ENCODE measurements at regions not wholly inside any gene's neighbourhood (a gene's known extent, or its start where the extent isn't known, plus 50 kb on each side); places are given as distances from the start of the nearest gene placed in this dataset.
"Not testable (repeated sequence)": the region's sequence is repeated elsewhere in the genome, so short reads cannot be mapped to it uniquely, and the experiment has no call there.

- no peak for DNase-seq (ENCODE audit: low read depth)
Observed at GRCh38 chr3:139095803-139096466, 51.2 kb upstream of the PRR23C start.

GRCh38 chr3:139096670-139097069, 52.0 kb upstream of the PRR23C start:
- no peak for DNase-seq (ENCODE audit: low read depth)

GRCh38 chr3:139098391-139098790, 53.7 kb upstream of the PRR23C start:
- no peak for DNase-seq (ENCODE audit: low read depth)

DNA sequence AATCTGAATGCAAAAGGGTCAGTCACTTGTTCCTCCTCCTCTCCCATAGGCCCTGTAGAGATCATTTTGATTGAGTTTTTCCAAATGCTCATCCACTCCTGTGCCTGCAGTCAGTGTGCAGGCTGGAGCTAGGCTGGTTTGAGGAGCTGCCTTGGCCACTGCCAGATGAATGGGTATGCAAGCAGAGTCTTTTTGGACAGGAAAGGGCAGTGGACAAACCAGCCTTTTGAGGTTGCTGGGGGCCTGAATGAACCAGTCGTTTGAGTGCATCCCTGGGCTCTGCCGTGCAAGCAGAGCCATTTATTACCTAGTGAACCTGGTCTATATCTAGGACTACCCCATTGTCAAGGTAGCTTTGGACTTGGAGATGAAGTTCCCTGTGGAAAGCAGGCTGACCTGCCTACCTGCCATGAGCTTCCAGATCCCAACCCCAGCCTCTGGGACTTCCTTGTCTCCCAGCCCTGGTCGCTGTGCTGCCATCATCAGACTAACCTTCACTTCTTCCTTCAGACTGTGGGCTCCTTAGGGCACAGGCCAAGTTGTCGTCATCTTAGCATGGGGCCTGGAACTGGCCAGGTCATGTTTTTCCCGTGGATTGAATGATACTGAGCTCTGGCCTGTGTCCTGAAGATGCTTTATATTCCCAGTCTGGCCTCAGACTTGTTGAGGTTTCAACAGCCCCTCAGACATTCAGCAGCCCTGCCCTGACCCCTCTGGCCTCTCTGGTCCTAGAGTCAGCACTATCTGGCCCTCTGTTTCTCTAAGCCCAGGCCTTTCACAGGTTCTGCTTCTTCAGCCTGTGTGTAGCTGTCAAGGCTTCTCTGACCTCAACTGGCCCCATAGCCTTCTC, 55.5 kb upstream of the PRR23C start:
- DNase-seq (ENCODE audit: low read depth) = no peak

DNA sequence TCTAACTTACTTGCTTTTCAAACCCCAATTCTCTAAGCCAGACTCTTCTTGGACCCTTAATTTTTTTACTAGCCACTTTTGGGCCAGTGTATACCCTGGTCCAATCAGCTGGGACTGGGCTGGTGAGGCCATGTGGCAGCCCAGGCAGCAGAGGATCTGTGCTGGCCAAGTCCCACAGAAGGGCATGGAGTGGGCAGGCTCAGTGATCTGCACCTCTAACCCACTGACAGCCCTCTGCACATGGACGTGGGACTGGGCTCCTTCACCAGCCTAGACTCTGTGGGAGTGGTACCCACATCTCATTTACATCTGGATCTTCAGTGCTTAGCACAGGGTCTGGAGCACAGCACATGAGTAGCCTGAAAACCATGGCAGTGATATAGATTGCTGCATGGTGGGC, 56.1 kb upstream of the PRR23C start:
- DNase-seq (ENCODE audit: low read depth) = no peak

GRCh38 chr3:139101396-139101795, 56.7 kb upstream of the PRR23C start:
- no peak for DNase-seq (ENCODE audit: low read depth)

- no peak for DNase-seq (ENCODE audit: low read depth)
Observed at GRCh38 chr3:139103484-139103883, 58.8 kb upstream of the PRR23C start.

GRCh38 chr3:139104062-139104461, 59.4 kb upstream of the PRR23C start:
- DNase-seq (ENCODE audit: low read depth) = no peak

- no peak for DNase-seq (ENCODE audit: low read depth)
Observed at GRCh38 chr3:139105154-139105702, 60.5 kb upstream of the PRR23C start.

DNA sequence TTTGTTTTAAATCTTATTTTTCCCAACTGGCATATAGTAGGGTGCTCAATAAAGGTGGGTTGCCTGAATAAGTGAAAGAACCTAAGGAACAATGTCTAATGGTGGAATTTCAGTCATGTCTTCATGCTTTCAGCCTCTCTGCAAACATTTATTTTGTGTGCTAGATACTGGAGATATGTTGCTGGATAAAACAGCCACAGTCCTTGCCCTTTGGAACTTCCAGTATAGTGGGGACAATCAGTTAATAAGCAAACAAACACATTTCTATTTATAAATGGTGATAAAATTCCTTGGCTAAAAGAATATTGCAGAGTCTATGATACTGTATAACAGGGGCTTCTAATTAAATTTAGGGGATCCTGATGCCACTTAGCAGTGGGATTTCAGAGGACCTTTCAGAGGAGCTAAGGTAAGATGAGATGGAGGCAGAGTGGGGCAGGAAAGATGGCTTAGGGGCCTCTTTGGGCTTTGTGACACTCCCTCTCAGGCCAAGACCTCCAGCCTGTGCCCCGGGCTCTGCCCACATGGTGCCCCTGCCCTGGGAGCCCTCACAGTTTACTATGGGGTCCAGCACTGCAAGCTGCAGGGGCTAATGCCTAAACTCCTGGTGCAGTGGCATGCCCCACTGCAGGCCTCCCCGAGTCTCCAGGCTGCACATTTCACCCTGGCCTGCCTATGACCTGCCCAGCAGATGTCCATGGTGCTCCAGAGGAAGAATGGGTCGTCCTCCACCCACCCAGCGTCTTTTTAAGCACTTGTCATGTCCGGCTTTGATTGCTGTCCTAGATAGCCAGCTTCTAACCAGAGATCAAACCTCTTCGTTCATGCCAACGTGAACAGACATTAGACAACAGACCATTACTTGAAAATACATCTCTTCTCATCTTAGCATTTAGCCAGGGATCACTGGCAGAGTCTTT, 61.6 kb upstream of the PRR23C start:
- DNase-seq (ENCODE audit: low read depth) = no peak

DNA sequence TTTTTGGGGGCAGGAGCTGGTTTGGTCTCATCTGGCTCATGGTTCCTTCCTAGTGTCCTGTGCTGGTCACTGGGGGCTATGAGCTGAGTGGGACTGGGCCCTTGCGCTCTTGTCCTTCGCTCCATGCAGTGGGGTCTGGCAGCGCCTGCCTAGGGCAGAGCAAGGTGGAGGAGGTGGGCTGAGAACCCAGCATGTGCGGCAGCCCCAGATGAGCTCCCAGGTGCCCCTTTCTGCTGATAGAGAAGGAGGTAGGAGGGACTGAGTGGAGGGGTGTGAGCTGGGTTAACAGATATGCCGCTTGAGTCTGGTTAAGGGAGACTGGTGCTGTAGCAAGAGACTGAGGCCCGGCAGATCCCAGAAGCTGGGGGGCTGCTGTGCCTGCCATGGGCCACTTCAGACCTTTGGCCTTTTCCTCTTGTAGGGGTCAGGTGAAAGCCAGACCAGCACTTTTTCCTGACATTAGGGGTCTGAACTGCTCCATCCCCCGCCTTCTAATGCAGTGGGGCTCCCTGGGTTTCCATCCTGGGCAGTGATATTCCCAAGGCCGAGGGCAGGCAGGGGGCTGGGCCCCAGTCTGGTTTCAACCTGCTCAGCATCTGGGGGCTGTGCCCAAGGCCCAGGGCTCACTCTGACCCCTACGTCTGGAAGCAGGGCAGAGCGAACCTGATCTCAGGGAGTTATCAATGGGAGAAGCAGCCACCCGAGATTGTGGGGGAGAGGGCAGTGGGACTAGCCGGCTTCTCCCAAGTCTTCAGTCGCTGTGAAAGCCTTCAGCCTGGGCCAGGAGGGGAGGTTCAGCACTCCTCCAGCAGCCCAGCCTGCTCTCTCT, 62.9 kb upstream of the PRR23C start:
- DNase-seq (ENCODE audit: low read depth) = no peak

GRCh38 chr3:139108253-139108969, 63.7 kb upstream of the PRR23C start:
- no peak for DNase-seq (ENCODE audit: low read depth)

GRCh38 chr3:139109271-139109670, 64.6 kb upstream of the PRR23C start:
- DNase-seq (ENCODE audit: low read depth) = no peak

GRCh38 chr3:139110072-139110830, 65.6 kb upstream of the PRR23C start:
- no peak for DNase-seq (ENCODE audit: low read depth)

- DNase-seq (ENCODE audit: low read depth) = not testable (repeated sequence)
Observed at GRCh38 chr3:139110929-139111328, 66.2 kb upstream of the PRR23C start.

- DNase-seq (ENCODE audit: low read depth) = peak; percentile 37
Observed at GRCh38 chr3:139111392-139112229, 66.9 kb upstream of the PRR23C start.

DNA sequence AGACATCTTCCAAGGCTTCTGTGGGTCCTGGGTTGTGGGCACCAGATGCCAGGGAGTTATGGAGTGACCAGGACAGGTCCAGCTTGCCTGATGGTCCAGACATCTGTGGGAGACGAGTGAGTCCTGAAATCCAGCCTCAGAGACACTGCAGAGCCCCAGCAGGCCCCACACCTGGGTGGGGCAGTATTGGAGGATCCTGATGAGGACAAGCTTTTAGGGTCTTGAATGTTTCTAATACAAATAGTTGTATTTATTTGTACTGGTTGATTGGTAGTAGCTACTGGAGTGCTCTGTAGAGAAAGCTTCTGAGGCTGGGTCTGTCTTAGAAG, 67.5 kb upstream of the PRR23C start:
- DNase-seq (ENCODE audit: low read depth) = no peak

DNA sequence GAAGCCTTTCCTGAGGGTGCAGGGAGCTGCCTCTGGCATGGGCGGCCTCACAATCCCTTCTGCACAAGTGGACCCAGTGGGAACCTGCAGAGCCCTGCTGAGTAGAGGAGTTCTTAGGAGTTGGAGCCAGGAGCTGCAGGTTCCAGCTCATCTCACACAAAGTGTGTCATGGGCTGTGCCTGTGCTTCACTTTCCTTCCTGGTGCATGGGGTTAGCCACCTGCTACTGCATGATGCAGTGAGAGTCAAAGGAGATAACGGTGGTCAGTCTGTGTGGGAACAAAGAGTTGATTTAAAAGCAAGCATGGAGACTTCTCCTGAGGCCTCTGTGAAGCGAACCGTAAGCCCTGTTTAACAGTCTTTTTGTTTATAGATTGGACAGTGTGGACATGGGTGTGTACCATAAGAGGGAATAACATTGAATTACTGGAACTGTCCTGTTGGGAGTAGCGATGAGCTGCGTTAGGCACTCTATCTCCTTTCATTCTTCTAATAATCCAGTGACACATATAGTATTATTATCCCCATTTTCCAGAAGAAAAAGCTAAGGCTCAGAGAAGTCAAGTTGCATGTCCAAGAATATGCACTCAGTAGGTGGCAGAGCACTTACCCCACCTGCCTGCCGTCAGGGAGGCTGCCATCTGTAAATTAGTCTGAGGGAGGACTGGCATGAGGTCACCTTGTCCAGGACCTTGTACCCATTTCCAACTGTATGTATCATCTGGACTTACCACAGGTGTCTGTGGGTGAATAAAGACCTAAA, 68.7 kb upstream of the PRR23C start:
- no peak for DNase-seq (ENCODE audit: low read depth)

Data from stimulated activated CD8-positive, alpha-beta memory T cell treated with anti-CD3 and anti-CD28 coated beads, Interleukin-4, amount 100 ng/mL, for 24 hours (primary cell).